ENCODE measurements at regions not wholly inside any gene's neighbourhood (a gene's known extent, or its start where the extent isn't known, plus 50 kb on each side); places are given as distances from the start of the nearest gene placed in this dataset.
"Not testable (repeated sequence)": the region's sequence is repeated elsewhere in the genome, so short reads cannot be mapped to it uniquely, and the experiment has no call there.

DNA sequence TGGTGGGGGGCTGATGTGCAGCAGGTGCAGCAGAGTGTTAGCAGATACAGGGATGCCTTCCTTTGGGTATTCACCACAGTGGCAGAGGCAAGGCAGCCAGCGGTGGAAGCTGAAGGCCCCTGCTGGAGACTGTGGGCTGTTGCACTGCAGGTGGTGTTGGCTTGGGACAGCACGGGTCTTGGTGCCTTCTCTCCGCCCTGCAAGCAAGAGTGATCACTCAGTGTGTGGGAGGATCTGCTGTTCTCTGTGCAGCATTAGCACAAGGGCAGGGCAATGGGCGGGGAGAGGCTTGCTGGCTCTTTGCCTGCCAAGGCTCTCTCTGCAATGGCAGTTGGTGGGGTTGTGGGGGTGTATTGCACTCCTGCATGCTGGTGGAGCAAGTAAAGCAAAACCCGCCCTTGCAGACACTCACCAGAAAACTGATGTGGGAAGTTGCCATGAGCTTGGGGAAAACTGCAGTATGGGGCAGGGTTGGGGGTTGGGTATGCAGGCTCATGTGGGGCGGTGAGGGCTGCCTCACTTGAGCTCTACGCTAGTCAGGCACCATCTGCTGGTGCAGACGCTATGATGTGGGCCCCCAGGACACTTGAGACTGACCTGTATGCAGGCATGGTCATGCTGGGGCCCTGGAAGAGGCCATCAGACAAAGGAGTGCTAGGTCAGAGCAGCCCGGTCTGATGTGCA, 820.8 kb upstream of the GRIA3 start:
- DNase-seq (no peak), ATAC-seq (no peak)
- intact Hi-C loops (cut with micrococcal nuclease): no loop called here

DNA sequence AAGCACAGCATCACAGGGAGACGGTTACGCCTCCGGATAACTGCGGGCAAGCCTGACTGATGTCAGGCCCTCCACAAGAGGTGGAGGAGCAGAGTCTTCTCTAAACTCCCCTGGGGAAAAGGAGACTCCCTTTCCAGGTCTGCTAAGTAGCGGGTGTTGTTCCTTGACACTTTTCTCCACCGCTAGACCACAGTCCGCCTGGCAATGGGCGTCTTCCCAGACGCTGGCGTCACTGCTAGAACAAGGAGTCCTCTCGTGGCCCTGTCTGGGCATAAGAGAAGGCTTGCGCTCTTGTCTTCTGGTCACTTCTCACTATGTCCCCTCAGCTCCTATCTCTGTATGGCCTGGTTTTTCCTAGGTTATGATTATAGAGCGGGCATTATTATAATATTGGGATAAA, 808.5 kb upstream of the GRIA3 start:
- ATAC-seq; DNase-seq; intact Hi-C loops (cut with micrococcal nuclease): not testable (repeated sequence)

- intact Hi-C loops (cut with micrococcal nuclease): no loop called here
- DNase-seq: no peak
- no peak for ATAC-seq
Observed at GRCh38 chrX:122389005-122389404, 795.1 kb upstream of the GRIA3 start.

DNA sequence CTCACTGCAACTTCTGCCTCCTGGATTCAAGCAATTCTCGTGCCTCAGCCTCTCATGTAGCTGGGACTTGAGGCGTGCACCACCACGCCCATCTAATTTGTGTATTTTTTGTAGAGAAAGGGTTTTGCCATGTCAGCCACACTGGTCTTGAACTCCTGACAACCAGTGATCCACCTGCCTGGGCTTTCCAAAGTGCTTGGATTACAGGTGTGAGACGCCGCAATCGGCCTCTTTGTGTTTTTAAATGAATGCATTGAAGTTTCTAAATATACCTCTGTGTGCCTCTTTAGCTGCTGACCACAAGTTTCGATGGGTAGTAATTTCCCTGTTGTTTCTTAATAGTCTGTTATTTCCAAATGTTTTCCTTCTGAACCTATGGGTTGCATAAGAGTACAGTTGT, 765.3 kb upstream of the GRIA3 start:
- ATAC-seq: no peak
- no peak for DNase-seq
- intact Hi-C loops (cut with micrococcal nuclease): no loop called here

- intact Hi-C loops (cut with micrococcal nuclease): no loop called here
- ATAC-seq (peak; percentile 97), DNase-seq (peak; percentile 31)
Observed at GRCh38 chrX:122421434-122422121, 762.5 kb upstream of the GRIA3 start.

DNA sequence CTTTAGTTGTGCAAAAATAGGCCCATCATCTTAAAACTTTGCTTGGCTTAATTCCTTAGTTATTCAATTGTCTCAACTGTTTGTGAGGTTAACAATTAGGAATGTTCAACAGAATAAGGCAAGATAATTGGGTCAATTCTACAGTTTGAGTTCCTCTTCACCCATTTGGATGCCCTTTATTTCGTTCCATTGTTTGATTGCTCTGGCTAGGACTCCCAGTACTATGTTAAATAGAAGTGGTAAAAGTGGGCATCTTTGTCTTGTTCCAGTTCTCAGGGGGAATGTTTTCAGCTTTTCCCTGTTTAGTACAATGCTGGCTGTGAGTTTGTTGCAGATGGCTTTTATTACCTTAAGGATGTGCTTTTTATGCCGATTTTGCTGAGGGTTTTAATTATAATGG, 761.5 kb upstream of the GRIA3 start:
- DNase-seq (no peak), ATAC-seq (peak; percentile 80)

DNA sequence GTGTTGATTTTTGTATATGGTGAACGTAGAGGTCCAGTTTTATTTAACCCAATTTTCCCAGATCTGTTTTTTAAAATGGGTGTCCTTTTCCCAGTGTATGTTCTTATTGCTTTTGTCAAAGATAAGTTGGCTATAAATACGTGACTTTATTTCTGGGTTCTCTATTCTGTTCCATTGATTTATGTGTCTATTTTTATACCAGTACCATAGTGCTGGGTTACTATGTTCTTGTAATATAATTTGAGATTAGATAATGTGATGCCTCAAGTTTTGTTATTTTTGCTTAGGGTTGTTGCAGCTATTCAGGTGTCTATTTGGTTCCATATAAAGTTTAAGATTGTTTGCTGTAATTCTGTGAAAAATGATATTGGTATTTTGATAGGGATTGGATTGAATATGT, 749.1 kb upstream of the GRIA3 start:
- ATAC-seq (peak; percentile 59), DNase-seq (no peak)
- intact Hi-C loops (cut with micrococcal nuclease): no loop called here

More for the DNA sequence above, 761.5 kb upstream of the GRIA3 start:
- intact Hi-C loops (cut with micrococcal nuclease): no loop called here

- no peak for DNase-seq
- ATAC-seq: no peak
- intact Hi-C loops (cut with micrococcal nuclease): no loop called here
Observed at GRCh38 chrX:122439831-122440230, 744.2 kb upstream of the GRIA3 start.

DNA sequence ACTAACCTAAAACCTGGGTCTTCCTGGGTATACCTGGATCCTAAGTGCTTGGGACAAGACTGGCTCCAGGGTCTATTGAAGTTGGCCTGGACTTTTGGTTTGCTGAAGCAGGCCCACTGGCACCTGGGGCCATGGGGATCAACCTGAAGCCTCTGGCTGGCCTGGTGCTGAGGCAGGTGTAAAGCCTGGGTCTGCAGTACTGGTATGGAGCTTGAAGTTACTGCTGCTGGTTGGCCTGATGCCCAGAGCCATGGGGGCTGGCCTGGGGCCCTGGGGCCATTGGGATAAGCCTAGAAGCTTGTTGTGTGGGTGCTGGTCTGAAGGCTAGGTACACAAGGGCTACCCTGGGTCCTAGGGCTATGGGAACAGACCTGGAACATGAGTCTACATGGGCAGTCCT, 743.2 kb upstream of the GRIA3 start:
- ATAC-seq (no peak), DNase-seq (no peak)
- intact Hi-C loops (cut with micrococcal nuclease): no loop called here

DNA sequence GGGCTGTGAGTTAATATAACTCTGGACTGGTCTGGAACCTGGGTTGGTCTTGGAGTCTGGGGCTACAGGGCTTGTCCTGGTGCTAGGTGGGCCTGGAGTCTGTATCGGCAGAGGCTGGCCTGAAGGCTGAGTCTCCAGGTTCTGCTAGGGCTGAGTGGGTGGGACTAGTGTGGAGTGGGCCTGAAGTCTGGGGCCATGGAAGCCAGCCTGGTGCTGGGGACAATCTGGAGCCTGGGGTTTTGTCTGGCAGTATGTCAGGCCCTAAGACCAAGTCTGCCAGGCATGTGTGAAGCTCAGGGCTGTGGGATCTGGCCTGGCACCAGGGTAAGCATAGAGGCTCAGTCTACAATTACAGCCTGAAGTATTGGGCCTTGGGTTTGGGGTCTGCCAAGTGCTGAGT, 742.6 kb upstream of the GRIA3 start:
- ATAC-seq (no peak), DNase-seq (peak; percentile 10)
- intact Hi-C loops (cut with micrococcal nuclease): no loop called here

- DNase-seq: no peak
- intact Hi-C loops (cut with micrococcal nuclease): no loop called here
- no peak for ATAC-seq
Observed at GRCh38 chrX:122445466-122445865, 738.6 kb upstream of the GRIA3 start.

GRCh38 chrX:122464341-122464740, 719.7 kb upstream of the GRIA3 start:
- intact Hi-C loops (cut with micrococcal nuclease): no loop called here
- ATAC-seq: no peak
- DNase-seq: no peak

DNA sequence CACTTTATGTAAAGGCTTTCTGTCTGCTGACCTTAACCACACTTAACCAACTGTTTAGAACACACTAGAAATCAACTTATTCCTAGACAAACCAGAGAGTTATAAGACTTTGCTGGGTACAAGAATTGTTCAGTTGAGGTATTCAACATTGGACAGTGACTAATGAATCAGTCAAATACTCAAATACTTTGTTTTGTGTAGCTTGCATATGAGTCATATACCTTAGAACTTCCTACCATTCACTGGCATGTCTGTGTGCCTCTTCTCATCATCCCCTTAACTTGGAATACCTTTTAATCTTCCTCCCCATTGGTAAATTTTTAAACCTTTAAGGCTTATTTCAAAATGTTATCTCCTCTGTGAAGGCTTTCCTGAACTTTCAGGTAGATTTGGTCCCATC, 708.8 kb upstream of the GRIA3 start:
- ATAC-seq (no peak), DNase-seq (no peak)
- intact Hi-C loops (cut with micrococcal nuclease): no loop called here

GRCh38 chrX:122500556-122500955, 683.5 kb upstream of the GRIA3 start:
- ATAC-seq (no peak), DNase-seq (no peak)
- intact Hi-C loops (cut with micrococcal nuclease): no loop called here

DNA sequence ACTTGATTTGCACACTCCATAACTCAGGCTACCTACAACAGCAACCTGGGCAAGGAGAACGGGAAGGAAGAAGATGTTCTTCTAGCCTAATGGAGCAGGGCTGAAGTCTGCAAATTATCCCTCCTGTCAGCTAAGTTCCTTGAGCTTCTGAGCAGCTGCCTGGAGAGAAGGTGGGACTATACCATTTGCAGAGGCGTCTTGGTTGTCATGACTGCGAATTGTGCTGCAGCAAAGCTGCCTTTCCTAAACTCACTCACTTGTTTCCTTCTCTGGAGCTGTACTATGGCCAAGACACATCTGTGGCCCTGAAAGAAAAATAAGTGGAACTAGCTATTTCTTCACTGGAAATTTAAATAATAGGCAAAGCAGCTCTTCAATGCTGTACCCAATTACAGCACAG, 682.4 kb upstream of the GRIA3 start:
- intact Hi-C loops (cut with micrococcal nuclease): no loop called here
- ATAC-seq (no peak), DNase-seq (no peak)

DNA sequence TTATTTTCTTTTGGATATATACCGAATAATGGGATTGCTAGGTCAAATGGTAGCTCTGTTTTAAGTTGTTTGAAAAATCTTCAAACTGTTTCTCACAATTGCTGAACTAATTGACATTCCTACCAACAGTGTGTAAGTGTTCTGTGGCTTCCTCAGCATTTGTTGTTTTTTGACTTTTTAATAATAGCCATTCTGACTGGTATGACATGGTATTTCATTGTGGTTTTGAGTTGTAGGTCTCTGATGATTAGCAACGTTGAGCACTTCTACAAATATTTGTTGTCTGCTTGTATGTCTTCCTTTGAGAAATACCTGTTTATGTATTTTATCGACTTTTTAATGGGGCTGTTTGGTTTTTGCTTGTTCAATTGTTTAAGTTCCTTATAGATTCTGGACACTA, 680.1 kb upstream of the GRIA3 start:
- no peak for DNase-seq
- no peak for ATAC-seq
- intact Hi-C loops (cut with micrococcal nuclease): no loop called here

DNA sequence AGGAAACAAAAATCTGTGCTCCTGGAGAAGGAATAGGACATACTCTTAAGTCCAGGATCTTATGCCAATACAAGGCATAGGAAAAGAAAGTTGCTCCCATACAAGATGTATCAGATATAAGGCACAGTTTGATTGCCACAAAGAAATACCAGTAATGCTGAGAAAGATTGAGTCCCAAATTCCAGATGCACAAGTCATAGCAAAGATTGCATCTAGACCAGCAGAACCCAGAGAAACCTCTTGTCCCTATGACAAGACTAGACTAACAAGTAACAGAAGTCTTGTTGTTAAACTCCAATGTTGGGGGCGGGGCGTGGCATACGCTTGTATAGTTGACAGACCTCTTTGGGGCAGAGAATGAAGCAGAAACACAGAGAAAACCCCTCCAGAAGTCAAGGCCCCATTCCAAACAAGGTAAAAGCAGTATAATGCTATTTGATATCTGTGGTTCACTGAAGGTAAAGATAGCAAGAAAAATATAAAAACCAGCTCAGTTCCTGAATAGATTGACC, 671.5 kb upstream of the GRIA3 start:
- DNase-seq: no peak
- intact Hi-C loops (cut with micrococcal nuclease): no loop called here
- no peak for ATAC-seq

DNA sequence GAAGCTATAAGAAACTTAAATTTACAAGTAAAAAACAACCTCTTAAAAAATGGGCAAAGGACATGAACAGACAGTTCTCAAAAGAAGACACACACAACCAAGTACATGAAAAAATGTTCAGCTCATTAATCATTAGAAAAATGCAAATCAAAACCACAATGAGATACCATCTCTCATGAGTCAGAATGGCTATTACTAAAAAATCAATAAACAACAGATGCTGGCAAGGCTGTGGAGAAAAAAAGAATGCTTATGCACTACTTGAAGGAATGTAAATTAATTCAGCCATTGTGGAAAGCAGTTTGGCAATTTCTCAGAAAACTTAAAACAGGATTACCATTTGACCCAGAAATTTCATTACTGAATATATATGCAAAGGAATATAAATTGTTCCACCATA, 666.3 kb upstream of the GRIA3 start:
- ATAC-seq (no peak), DNase-seq (no peak)
- intact Hi-C loops (cut with micrococcal nuclease): no loop called here

- no peak for ATAC-seq
- intact Hi-C loops (cut with micrococcal nuclease): no loop called here
Observed at GRCh38 chrX:122545778-122546177, 638.3 kb upstream of the GRIA3 start.

GRCh38 chrX:122546269-122546668, 637.8 kb upstream of the GRIA3 start:
- ATAC-seq (no peak), DNase-seq (no peak)
- intact Hi-C loops (cut with micrococcal nuclease): no loop called here

More at GRCh38 chrX:122545778-122546177, 638.3 kb upstream of the GRIA3 start:
- DNase-seq: no peak

- intact Hi-C loops (cut with micrococcal nuclease): no loop called here
- no peak for ATAC-seq
Observed at GRCh38 chrX:122552286-122552800, 631.7 kb upstream of the GRIA3 start.

More at GRCh38 chrX:122552286-122552800, 631.7 kb upstream of the GRIA3 start:
- DNase-seq: no peak

Measured in left ventricle myocardium superior (tissue), 1 donor.